IMR-90 (cell line): ENCODE measurements at regions not wholly inside any gene's neighbourhood (a gene's known extent, or its start where the extent isn't known, plus 50 kb on each side); places are given as distances from the start of the nearest gene placed in this dataset.

Experiments used
- ATAC-seq: fragments of 200-7000 bp; cut with Tn5 transposase; 2 replicates; pipeline ENCODE4 v1.9.1; 2020; ENCODE audit warnings: low read depth, mild to moderate bottlenecking, moderate library complexity
- BruUV-seq: library from RNA; stranded (reverse); fragments of 400-500 nt; replicated peaks from 2 replicates; lab custom pipeline; 2021; lab: Mats Ljungman, UMichigan
- CTCF ChIA-PET: fragments of 300-600 bp; formaldehyde crosslinking; extraction: SDS; loops from one replicate; lab custom pipeline; 2021; ENCODE audit warnings: antibody characterized with exemption; lab: Yijun Ruan, JAX
- POLR2A ChIA-PET: fragments of 300-600 bp; sonication (Branson Sonifier 250); formaldehyde crosslinking; loops from one replicate; lab custom pipeline; 2022; ENCODE audit warnings: antibody characterized with exemption; ENCODE audit not compliant: unreplicated experiment; lab: Charles Lee
- DNase-seq: peaks from one replicate; pipeline ENCODE4 v3.0.0; 2013
- H2AFZ ChIP-seq: replicated peaks from 2 replicates; pipeline ENCODE3; 2013; ENCODE audit warnings: low read length, mild to moderate bottlenecking; ENCODE audit not compliant: poor library complexity
- H2AK5ac ChIP-seq: 2 replicates; pipeline ENCODE4 v1.6.1; 2013; ENCODE audit warnings: low read depth, low read length, inconsistent platforms
- H2AK9ac ChIP-seq: replicated peaks from 2 replicates; pipeline ENCODE3; 2013; ENCODE audit warnings: mild to moderate bottlenecking, low read depth, low read length, moderate library complexity; ENCODE audit not compliant: poor library complexity
- H2BK120ac ChIP-seq: 2 replicates; pipeline ENCODE4 v1.6.1; 2013; ENCODE audit warnings: low read depth, low read length, inconsistent platforms
- H2BK15ac ChIP-seq: 3 replicates; pipeline ENCODE4 v1.6.1; 2013; ENCODE audit warnings: low read depth, low read length, inconsistent platforms
- H2BK20ac ChIP-seq: 2 replicates; pipeline ENCODE4 v1.6.1; 2013; ENCODE audit warnings: low read depth, mild to moderate bottlenecking, inconsistent platforms, low read length, moderate library complexity
- H2BK5ac ChIP-seq: 2 replicates; pipeline ENCODE4 v1.6.1; 2013; ENCODE audit warnings: mild to moderate bottlenecking, low read depth, low read length, inconsistent platforms; ENCODE audit not compliant: poor library complexity, severe bottlenecking
- H3K14ac ChIP-seq: replicated peaks from 2 replicates; pipeline ENCODE4 v1.6.1; 2013; ENCODE audit warnings: low read depth, low read length, inconsistent platforms
- H3K18ac ChIP-seq: 2 replicates; pipeline ENCODE4 v1.6.1; 2013; ENCODE audit warnings: low read depth, low read length, control low read depth
- H3K23ac ChIP-seq: 2 replicates; pipeline ENCODE4 v1.6.1; 2013; ENCODE audit warnings: low read depth, low read length, inconsistent platforms
- H3K27ac ChIP-seq: 2 replicates; pipeline ENCODE4 v1.5.1; 2013; ENCODE audit warnings: mild to moderate bottlenecking, control low read depth, low read length; ENCODE audit not compliant: insufficient read depth
- H3K27me3 ChIP-seq: 2 replicates; pipeline ENCODE4 v1.6.1; 2013; ENCODE audit warnings: low read length; ENCODE audit not compliant: control insufficient read depth, insufficient read depth
- H3K36me3 ChIP-seq: 2 replicates; pipeline ENCODE4 v1.6.1; 2013; ENCODE audit warnings: low read length, mixed read lengths; ENCODE audit not compliant: control insufficient read depth, insufficient read depth
- H3K4ac ChIP-seq: 2 replicates; pipeline ENCODE4 v1.6.1; 2013; ENCODE audit warnings: low read depth, low read length, inconsistent platforms
- H3K4me1 ChIP-seq: 2 replicates; pipeline ENCODE4 v1.6.1; 2013; ENCODE audit warnings: low read length, mixed read lengths; ENCODE audit not compliant: control insufficient read depth, insufficient read depth
- H3K4me2 ChIP-seq: 2 replicates; pipeline ENCODE4 v1.6.1; 2013; ENCODE audit warnings: low read depth, mild to moderate bottlenecking, control low read depth, low read length, moderate library complexity
- H3K4me3 ChIP-seq: 2 replicates; pipeline ENCODE4 v1.5.1; 2013; ENCODE audit warnings: low read depth, mild to moderate bottlenecking, control low read depth, low read length, moderate library complexity; ENCODE audit not compliant: insufficient read depth
- H3K56ac ChIP-seq: 2 replicates; pipeline ENCODE4 v1.6.1; 2013; ENCODE audit warnings: low read length, inconsistent platforms; ENCODE audit not compliant: insufficient read depth; ENCODE audit errors: extremely low read depth
- H3K79me1 ChIP-seq, 2 experiments: 2 replicates each; pipeline ENCODE4 v1.6.1; 2013; ENCODE audit warnings: low read length in 2 of 2, inconsistent platforms in 1 of 2, low read depth in 1 of 2
- H3K9ac ChIP-seq: 2 replicates; pipeline ENCODE4 v1.6.1; 2013; ENCODE audit warnings: low read depth, low read length, control low read depth
- H3K9me1 ChIP-seq: 2 replicates; pipeline ENCODE4 v1.6.1; 2013; ENCODE audit warnings: low read length, inconsistent platforms; ENCODE audit not compliant: insufficient read depth
- H3K9me3 ChIP-seq: 2 replicates; pipeline ENCODE4 v1.6.1; 2013; ENCODE audit warnings: low read length; ENCODE audit not compliant: control insufficient read depth, insufficient read depth
- H4K20me1 ChIP-seq: 2 replicates; pipeline ENCODE4 v1.6.1; 2013; ENCODE audit warnings: low read length, inconsistent platforms; ENCODE audit not compliant: insufficient read depth
- H4K5ac ChIP-seq: 2 replicates; pipeline ENCODE4 v1.6.1; 2013; ENCODE audit warnings: mild to moderate bottlenecking, low read depth, low read length, control low read depth
- H4K8ac ChIP-seq, 2 experiments: 2 replicates each; pipeline ENCODE4 v1.6.1; 2013; ENCODE audit warnings: low read depth in 2 of 2, low read length in 2 of 2, control low read depth in 1 of 2, inconsistent platforms in 1 of 2
- H4K91ac ChIP-seq: 2 replicates; pipeline ENCODE4 v1.6.1; 2013; ENCODE audit warnings: low read depth, low read length, inconsistent platforms; ENCODE audit not compliant: insufficient read depth
- BHLHE40 ChIP-seq: fragments of 150-350 bp; IDR thresholded peaks from 2 replicates; pipeline ENCODE4 v1.6.1; 2016; ENCODE audit warnings: mild to moderate bottlenecking, low read depth, low read length
- CHD1 ChIP-seq: IDR thresholded peaks from 2 replicates; pipeline ENCODE4 v1.6.1; 2012; ENCODE audit warnings: low read depth, low read length, improper control_type of control experiment
- FOS ChIP-seq: fragments of 150-350 bp; IDR thresholded peaks from 2 replicates; pipeline ENCODE4 v1.6.1; 2016; ENCODE audit warnings: low read depth, low read length
- MAFK ChIP-seq: IDR thresholded peaks from 2 replicates; pipeline ENCODE4 v1.6.1; 2012; ENCODE audit warnings: low read depth, low read length, improper control_type of control experiment
- MXI1 ChIP-seq: IDR thresholded peaks from 2 replicates; pipeline ENCODE4 v1.6.1; 2012; ENCODE audit warnings: low read depth, mild to moderate bottlenecking, low read length, moderate library complexity, borderline replicate concordance
- NFE2L2 ChIP-seq: fragments of 150-350 bp; IDR thresholded peaks from 2 replicates; pipeline ENCODE4 v1.6.1; 2016; ENCODE audit warnings: low read depth, mild to moderate bottlenecking, low read length
- POLR2A ChIP-seq: IDR thresholded peaks from 2 replicates; pipeline ENCODE4 v1.6.1; 2012; ENCODE audit warnings: mild to moderate bottlenecking, low read depth, low read length
- RAD21 ChIP-seq: IDR thresholded peaks from 2 replicates; pipeline ENCODE4 v1.6.1; 2012; ENCODE audit warnings: low read length, improper control_type of control experiment
- RCOR1 ChIP-seq: IDR thresholded peaks from 2 replicates; pipeline ENCODE4 v1.6.1; 2012; ENCODE audit warnings: mild to moderate bottlenecking, low read length, improper control_type of control experiment; ENCODE audit not compliant: insufficient replicate concordance
- RFX5 ChIP-seq: IDR thresholded peaks from 2 replicates; pipeline ENCODE4 v1.8.0; 2012; ENCODE audit warnings: low read depth, mild to moderate bottlenecking, low read length, moderate library complexity
- WGBS, 2 experiments: methylation state at CpG; one replicate each; pipeline versions ENCODE4 v1.1.5 to v1.1.7; 2013; ENCODE audit warnings: missing lambda C conversion rate in 2 of 2; ENCODE audit not compliant: insufficient read length in 1 of 2; ENCODE audit errors: extremely low coverage in 2 of 2; 5-methylcytosine and 5-hydroxymethylcytosine counted together
- dilution Hi-C: fragments of 300-500 bp; cut with HindIII; formaldehyde crosslinking; loops from one replicate; pipeline ENCODE4 v1.14.3; 2018; ENCODE audit warnings: low sequenced_read_pairs; ENCODE audit not compliant: unreplicated experiment
- in situ Hi-C: fragments of 300-500 bp; cut with MboI; formaldehyde crosslinking; loops from 3 replicates; pipeline ENCODE4 v1.14.3; 2019; ENCODE audit warnings: low sequenced_read_pairs, inconsistent platforms, mixed read lengths
- intact Hi-C: fragments of 100-400 bp; cut with micrococcal nuclease; formaldehyde crosslinking; loops from 2 replicates; pipeline ENCODE4 v1.10.0; 2022
- TF ChIP-seq, protein P1 (sequence below): conservative IDR thresholded peaks from 2 replicates; pipeline ENCODE4 v1.5.1; 2012; ENCODE audit warnings: mild to moderate bottlenecking, low read depth, low read length, improper control_type of control experiment
- TF ChIP-seq, protein P2 (sequence below): fragments of 150-350 bp; IDR thresholded peaks from 2 replicates; pipeline ENCODE4 v1.6.1; 2017; ENCODE audit warnings: mild to moderate bottlenecking, antibody characterized with exemption, low read length, low read depth

DNA sequence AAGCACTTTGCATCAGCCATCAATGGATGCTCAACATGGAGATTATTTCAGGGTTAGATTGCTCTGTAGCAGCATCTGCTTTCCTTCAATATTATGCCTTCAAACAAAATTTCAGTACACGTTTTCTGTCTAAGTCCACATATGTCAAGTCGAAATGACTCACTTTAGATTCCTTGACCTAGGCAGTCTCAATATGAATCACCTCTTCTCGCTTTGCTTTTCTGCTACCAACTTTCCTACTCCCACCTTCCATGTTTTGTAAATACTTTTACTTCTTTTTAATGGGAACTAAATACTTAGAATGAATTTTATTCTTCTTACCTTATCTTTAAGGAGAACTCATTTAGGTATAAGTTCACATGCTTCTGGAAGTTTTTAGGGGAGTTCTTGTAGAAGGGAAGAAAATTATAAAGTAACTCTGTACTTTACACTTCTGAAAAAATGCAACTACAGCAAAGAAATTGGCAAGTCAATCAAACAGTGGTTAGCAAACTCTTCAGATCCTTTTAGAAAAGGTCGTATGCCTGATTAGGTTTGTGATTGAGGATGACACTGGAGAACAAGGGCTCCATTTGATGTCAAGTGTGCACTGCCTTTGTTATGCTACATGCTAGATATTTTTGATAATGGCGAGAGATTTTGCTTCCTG, 478.5 kb upstream of the SMARCA2 start:
- Histone ChIP-seq H3K14ac (no peak overlapping the region), H2BK20ac (no peak overlapping the region), H3K4me1 (no peaks in the 10 kb centered on the region), H4K8ac (no peak overlapping the region), H4K20me1 (no peaks in the 10 kb centered on the region), H2AK5ac (no peak overlapping the region), H2BK15ac (no peak overlapping the region), H3K18ac (no peak overlapping the region), H2BK120ac (no peak overlapping the region), H2BK5ac (no peak overlapping the region), H3K9ac (no peak overlapping the region), H3K27ac (no peak overlapping the region), H4K5ac (no peak overlapping the region), H2AFZ (no peak overlapping the region), H3K36me3 (no peaks in the 10 kb centered on the region), H3K27me3 (no peaks in the 10 kb centered on the region), H3K9me3 (peaks cover 6% of the 10 kb centered on the region), H3K4ac (no peak overlapping the region), H3K4me3 (no peak overlapping the region), H4K91ac (no peak overlapping the region), H3K79me1 (no peaks in the 10 kb centered on the region), H3K9me1 (no peaks in the 10 kb centered on the region), H3K4me2 (no peak overlapping the region), H3K56ac (no peak overlapping the region), H2AK9ac (no peak overlapping the region), H3K23ac (no peak overlapping the region)
- no CpG with 5 or more reads among the region's 5 CpGs for WGBS, 2 experiments
- intact Hi-C loops: no loop called here
- ChIA-PET POLR2A (no interaction called here), CTCF (no interaction called here)
- DNase-seq (no peak), ATAC-seq (no peak)
- in situ Hi-C loops: no loop called here
- dilution Hi-C loops: no loop called here
- TF ChIP-seq POLR2A: no peak
- TF ChIP-seq RAD21: no peak
- no peak for TF ChIP-seq NFE2L2
- TF ChIP-seq MAFK: no peak
- TF ChIP-seq, protein P1, sequence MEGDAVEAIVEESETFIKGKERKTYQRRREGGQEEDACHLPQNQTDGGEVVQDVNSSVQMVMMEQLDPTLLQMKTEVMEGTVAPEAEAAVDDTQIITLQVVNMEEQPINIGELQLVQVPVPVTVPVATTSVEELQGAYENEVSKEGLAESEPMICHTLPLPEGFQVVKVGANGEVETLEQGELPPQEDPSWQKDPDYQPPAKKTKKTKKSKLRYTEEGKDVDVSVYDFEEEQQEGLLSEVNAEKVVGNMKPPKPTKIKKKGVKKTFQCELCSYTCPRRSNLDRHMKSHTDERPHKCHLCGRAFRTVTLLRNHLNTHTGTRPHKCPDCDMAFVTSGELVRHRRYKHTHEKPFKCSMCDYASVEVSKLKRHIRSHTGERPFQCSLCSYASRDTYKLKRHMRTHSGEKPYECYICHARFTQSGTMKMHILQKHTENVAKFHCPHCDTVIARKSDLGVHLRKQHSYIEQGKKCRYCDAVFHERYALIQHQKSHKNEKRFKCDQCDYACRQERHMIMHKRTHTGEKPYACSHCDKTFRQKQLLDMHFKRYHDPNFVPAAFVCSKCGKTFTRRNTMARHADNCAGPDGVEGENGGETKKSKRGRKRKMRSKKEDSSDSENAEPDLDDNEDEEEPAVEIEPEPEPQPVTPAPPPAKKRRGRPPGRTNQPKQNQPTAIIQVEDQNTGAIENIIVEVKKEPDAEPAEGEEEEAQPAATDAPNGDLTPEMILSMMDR: no peak
- TF ChIP-seq MXI1: no peak
- no peak for TF ChIP-seq FOS
- TF ChIP-seq RFX5: no peak
- no peak for TF ChIP-seq BHLHE40
- TF ChIP-seq, protein P2, sequence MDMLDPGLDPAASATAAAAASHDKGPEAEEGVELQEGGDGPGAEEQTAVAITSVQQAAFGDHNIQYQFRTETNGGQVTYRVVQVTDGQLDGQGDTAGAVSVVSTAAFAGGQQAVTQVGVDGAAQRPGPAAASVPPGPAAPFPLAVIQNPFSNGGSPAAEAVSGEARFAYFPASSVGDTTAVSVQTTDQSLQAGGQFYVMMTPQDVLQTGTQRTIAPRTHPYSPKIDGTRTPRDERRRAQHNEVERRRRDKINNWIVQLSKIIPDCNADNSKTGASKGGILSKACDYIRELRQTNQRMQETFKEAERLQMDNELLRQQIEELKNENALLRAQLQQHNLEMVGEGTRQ: no peak
- no peak for TF ChIP-seq RCOR1
- TF ChIP-seq CHD1: no peak
- BruUV-seq: no TSS peak
